ENCODE measurements at regions not wholly inside any gene's neighbourhood (a gene's known extent, or its start where the extent isn't known, plus 50 kb on each side); places are given as distances from the start of the nearest gene placed in this dataset.

DNA sequence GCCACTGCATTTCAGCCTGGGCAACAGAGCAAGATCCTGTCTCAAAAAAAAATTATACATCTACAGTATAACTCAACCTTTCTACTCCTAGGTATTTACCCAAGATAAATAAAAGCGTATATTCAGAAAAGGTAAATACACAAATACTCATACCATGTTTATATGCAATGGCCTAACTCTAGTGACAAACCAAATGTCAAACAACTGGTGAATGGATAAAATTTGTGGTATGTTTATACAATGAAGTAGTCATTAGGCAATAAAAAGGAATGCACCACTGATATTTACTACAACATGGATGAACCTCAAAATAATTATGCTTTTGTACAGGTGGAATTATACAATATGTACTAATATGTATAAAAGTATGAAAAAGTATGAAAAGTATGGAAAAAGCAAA lies 174.2 kb upstream of the GORAB start:
- TF ChIP-seq, protein P1, sequence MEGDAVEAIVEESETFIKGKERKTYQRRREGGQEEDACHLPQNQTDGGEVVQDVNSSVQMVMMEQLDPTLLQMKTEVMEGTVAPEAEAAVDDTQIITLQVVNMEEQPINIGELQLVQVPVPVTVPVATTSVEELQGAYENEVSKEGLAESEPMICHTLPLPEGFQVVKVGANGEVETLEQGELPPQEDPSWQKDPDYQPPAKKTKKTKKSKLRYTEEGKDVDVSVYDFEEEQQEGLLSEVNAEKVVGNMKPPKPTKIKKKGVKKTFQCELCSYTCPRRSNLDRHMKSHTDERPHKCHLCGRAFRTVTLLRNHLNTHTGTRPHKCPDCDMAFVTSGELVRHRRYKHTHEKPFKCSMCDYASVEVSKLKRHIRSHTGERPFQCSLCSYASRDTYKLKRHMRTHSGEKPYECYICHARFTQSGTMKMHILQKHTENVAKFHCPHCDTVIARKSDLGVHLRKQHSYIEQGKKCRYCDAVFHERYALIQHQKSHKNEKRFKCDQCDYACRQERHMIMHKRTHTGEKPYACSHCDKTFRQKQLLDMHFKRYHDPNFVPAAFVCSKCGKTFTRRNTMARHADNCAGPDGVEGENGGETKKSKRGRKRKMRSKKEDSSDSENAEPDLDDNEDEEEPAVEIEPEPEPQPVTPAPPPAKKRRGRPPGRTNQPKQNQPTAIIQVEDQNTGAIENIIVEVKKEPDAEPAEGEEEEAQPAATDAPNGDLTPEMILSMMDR (IDR thresholded peaks at IDR 0.05; ENCODE audit: insufficient read depth, low read length, poor library complexity, severe bottlenecking): no peak
- DNase-seq (ENCODE audit: low read depth): no peak
- no peaks in the 10 kb centered on the region for H3K27me3 ChIP-seq (ENCODE audit: control insufficient read depth, insufficient read depth, low read length)
- H3K4me3 ChIP-seq (ENCODE audit: low read depth, low read length): no peak overlapping the region
- H3K36me3 ChIP-seq (ENCODE audit: control insufficient read depth, insufficient read depth, low read length): no peaks in the 10 kb centered on the region

DNA sequence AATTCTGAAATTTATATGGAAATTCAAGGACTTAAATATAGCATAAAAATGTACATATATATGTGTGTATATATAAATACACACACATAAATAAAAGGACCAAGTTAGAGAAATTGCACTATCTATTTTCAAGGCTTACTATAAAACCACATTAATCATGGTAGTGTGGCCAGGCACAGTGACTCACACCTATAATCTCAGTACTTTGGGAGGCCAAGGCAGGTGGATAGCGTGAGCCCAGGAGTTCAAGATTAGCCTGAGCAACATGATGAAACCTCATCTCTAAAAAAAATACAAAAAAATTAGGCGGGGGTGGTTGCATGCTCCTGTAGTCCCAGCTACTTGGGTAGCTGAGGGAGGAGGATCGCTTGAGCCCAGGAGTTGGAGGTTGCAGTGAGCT lies 171.4 kb upstream of the GORAB start:
- Histone ChIP-seq H3K36me3 (ENCODE audit: control insufficient read depth, insufficient read depth, low read length) (no peaks in the 10 kb centered on the region), H3K4me3 (ENCODE audit: low read depth, low read length) (no peak overlapping the region), H3K27me3 (ENCODE audit: control insufficient read depth, insufficient read depth, low read length) (no peaks in the 10 kb centered on the region)
- TF ChIP-seq, protein P1 (IDR thresholded peaks at IDR 0.05; ENCODE audit: insufficient read depth, low read length, poor library complexity, severe bottlenecking): no peak
- DNase-seq (ENCODE audit: low read depth): no peak

DNA sequence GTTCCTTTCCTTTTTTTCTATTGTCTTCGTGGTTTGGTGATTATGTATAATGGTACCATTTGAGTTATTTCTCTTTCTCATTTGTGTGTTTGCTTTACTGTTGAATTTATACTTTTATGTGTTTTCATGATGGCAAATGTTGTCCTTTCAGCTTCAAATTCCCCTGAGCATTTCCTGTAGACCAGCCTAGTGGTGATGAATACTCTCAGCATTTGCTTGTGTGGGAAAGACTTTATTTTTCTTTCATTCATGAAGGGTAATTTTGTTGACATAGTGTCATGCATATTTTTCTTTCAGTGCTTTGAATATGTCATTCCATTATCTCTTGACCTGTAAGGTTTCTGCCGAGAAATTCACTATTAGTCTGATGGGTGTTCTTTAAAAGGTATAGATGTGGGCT lies 166.6 kb upstream of the GORAB start:
- no peak for DNase-seq (ENCODE audit: low read depth)
- no peaks in the 10 kb centered on the region for H3K27me3 ChIP-seq (ENCODE audit: control insufficient read depth, insufficient read depth, low read length)
- TF ChIP-seq, protein P1 (IDR thresholded peaks at IDR 0.05; ENCODE audit: insufficient read depth, low read length, poor library complexity, severe bottlenecking): no peak
- H3K4me3 ChIP-seq (ENCODE audit: low read depth, low read length): no peak overlapping the region
- H3K36me3 ChIP-seq (ENCODE audit: control insufficient read depth, insufficient read depth, low read length): no peaks in the 10 kb centered on the region

DNA sequence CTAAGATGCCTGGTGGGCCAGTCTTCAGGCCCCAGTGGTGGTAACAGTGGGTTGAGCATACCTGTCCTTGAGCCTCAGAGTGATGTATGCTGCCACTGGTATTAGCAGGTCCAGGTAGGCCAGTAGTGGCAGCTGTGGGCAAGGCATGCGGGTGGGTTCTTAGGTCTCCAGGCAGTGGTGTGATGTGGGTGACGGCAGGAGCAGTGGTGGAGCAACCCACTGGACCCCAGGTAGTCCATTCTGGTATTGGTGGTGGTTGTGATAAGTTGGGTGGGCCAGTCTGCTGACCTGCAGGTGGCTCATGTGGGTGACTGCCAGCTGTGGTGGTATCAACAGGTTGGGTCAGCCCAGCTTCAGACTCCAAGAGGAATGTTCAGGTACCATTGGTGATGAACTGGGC lies 165.0 kb upstream of the GORAB start:
- Histone ChIP-seq H3K36me3 (ENCODE audit: control insufficient read depth, insufficient read depth, low read length) (no peaks in the 10 kb centered on the region), H3K27me3 (ENCODE audit: control insufficient read depth, insufficient read depth, low read length) (no peaks in the 10 kb centered on the region), H3K4me3 (ENCODE audit: low read depth, low read length) (no peak overlapping the region)
- DNase-seq (ENCODE audit: low read depth): no peak
- TF ChIP-seq, protein P1 (IDR thresholded peaks at IDR 0.05; ENCODE audit: insufficient read depth, low read length, poor library complexity, severe bottlenecking): no peak

DNA sequence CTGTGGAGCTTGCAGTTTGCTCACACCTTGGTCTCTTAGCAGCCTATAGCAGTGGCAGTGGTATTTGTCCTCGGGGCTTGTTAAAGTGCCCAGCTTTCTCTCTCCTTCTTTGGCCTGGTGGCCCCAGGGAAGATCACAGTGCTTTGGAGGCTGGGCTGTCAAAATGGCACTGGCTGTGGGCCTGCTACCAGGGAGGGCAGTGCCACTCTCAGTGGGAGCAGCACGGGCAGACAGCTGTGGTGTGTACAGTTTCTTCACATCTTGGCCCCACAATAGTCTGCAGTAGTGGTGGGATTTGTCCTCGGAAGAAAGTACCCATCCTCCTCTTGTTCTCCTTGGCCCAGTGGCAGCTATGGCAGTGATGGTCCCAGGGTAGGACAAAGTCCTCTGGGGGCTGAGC lies 164.4 kb upstream of the GORAB start:
- TF ChIP-seq, protein P1 (IDR thresholded peaks at IDR 0.05; ENCODE audit: insufficient read depth, low read length, poor library complexity, severe bottlenecking): no peak
- H3K36me3 ChIP-seq (ENCODE audit: control insufficient read depth, insufficient read depth, low read length): no peaks in the 10 kb centered on the region
- no peaks in the 10 kb centered on the region for H3K27me3 ChIP-seq (ENCODE audit: control insufficient read depth, insufficient read depth, low read length)
- H3K4me3 ChIP-seq (ENCODE audit: low read depth, low read length): no peak overlapping the region
- no peak for DNase-seq (ENCODE audit: low read depth)

DNA sequence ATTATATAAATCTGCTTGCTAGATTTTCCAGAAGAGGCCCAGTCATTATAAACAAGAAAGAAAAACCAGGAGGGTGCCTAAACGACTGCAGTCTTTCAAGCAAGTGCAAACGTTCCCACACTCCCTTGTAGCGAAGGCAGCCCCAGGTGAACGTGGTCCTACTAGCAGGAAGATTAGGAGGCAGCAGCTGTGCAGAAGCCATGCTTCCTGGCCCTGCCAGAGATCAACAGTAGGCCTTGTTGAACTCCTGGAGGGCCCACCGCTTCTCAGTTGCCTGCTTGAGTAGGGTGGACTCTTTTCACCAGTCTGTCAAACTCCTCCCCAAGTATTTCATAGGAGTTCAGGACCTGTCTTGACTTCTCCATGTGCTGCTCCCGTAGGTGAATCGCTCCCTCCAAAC lies 163.0 kb upstream of the GORAB start:
- Histone ChIP-seq H3K36me3 (ENCODE audit: control insufficient read depth, insufficient read depth, low read length) (no peaks in the 10 kb centered on the region), H3K4me3 (ENCODE audit: low read depth, low read length) (no peak overlapping the region), H3K27me3 (ENCODE audit: control insufficient read depth, insufficient read depth, low read length) (no peaks in the 10 kb centered on the region)
- DNase-seq (ENCODE audit: low read depth): no peak
- TF ChIP-seq, protein P1 (IDR thresholded peaks at IDR 0.05; ENCODE audit: insufficient read depth, low read length, poor library complexity, severe bottlenecking): no peak
